HG03571 (cell line): ENCODE measurements at regions not wholly inside any gene's neighbourhood (a gene's known extent, or its start where the extent isn't known, plus 50 kb on each side); places are given as distances from the start of the nearest gene placed in this dataset.

Experiments used
- ATAC-seq: cut with Tn5 transposase; IDR thresholded peaks from one replicate; pipeline ENCODE4 v1.9.1; 2021; ENCODE audit not compliant: unreplicated experiment

DNA sequence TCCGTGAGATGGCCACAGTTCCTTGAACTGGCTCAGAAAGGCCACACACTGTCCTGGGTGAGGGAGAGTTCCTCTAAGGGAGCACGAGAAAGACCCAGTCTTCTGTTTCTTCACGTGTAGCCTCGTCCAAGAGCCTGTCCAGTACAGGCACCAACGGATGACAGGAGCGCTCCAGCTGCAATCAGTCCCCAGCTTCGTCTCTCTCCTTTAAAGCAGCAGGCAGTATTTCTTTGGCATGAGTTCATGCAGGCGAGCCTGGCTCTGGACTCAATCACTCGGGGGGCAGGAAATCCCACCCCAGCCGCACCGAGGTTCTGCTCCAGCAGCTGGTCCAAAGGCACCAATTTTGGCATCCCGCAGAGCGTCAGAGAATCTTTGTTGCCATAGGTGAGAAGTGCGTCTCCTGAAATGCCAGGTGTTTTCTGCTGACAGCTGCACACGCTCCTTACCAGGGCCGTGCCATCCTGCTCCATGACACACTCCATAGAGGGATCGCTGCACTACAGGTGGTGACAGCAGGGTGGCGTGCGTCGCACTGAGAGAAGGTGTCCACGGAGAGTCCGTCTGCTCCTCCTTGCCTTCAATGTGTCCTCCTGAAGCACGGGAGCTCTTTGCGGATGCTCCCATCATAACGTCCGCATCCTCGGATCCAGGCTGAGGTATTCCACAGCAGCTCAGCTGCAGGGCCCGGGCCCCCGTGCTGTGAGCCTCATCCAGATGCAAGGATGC is 59.6 kb upstream of the AFDN start:
- no peak for ATAC-seq

DNA sequence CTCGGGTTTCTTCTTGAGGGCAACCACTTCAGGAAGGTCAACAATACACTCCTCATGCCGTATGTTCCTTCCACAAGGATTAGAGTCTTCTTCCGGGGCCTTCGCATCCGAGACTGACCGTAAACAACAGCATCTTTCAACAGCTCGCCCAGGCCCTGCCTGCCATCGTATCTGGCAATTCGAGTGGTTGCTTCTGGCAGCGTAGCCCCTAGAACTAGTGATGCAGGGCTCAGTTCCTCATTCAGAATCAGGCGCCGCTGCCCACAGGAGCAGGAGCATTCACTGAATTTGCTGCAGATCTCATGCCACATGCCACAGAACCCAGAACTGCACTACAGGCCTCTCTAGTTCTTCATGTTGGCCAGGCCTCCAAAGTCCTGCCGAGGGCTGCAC is 59.0 kb upstream of the AFDN start:
- no peak for ATAC-seq

DNA sequence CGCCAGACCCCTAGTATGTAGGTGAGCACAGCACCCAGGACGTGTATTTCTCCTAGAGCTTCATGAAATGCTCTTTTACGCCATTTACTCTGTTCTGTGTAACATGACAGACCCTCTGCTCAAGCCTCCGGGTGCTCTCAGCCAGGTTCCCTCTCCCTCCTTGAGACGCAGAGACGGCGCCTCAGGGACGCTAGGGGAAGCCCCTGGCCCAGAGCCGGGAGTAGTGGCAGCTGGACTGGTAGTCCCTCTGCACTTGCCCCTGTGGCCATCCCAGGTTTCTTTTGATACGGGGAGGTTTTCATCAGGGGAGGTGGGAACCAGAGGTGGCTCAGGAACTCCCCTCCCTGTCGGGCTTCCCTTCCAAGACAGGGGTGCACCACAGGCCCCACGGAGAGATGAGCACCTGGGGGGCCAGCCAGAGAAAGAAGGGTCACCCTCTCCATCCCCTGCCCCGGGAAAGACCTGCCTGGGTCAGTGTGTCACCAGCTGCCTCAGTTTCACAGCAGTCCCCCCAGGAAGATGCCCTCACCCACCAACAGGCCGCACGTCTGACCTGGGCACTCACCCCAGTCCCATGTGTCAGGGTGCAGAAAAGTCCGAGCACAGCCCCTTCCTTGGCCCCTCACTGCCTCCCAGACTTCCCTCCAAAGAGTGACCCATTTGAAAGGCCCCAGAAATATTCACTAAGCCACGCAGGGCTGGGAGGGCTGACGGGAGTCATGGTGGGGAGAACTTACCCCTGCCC is 58.1 kb upstream of the AFDN start:
- ATAC-seq = no peak

DNA sequence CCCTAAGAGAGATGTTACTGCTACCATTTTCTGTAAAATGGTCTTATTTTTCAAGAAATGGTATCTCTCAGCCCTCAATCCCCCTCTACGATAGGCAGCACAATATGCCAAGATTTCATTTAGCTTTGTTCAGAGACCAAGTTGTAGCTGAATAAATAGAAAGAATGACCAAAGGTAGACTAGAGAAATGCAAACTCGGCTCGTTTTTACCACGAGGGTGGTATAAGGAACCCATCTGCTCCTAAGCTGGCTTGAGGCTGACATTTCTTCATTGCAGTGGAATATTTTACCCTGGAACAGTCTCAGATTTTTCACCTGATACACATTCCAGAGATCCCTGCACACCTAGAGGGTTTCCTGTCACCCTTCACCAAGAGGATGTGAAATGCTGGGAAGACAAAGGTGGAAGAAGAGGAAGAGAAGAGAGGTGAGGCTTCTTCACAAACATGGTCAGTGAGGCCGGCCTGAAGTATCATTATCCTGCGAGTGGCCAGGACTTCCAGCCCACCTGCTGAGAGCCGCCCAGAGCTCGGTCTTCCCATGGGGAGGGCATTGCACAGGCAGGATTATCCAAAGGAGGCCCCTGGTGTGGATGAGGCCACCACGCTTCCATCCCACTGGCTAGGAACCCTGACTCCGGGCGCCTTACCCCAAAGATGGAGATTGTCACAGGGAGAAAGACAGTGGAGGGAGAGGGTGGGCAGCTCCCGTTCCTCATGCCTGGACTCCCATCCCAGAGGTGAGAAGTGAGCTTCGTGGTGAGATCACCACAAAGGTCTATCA is 57.1 kb upstream of the AFDN start:
- no peak for ATAC-seq

DNA sequence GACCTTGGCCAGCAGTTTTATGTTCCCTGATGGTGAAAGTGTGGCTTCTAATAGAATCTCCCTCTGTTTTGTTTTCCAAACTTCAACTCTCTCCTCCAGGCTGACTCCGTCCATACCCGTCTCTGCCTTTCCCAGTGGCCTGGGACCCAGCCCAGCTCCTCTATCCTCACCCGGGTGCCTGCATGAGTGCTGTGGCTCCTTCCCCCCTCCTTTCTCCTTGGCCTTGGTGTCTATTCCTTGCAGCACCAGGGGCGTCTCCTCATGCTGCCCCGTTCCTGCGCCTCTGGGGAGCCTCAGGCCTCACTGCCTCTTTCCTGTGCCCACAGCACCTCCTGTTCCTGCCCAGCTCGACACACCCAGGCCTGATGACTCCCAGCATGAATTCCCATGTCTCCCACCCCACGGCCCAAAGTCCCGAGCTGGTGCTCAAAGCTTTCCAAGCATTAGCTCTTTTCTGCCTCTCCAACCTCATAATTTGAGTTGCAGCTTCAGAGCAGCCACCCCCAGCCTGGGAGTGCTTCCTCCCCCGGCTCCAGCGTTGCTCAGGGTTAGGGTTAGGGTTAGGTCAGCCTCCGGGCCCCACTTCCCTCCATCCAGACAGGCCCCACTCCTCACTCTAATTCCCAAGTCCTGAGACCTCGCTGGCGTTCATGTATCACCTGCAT is 56.3 kb upstream of the AFDN start:
- no peak for ATAC-seq

DNA sequence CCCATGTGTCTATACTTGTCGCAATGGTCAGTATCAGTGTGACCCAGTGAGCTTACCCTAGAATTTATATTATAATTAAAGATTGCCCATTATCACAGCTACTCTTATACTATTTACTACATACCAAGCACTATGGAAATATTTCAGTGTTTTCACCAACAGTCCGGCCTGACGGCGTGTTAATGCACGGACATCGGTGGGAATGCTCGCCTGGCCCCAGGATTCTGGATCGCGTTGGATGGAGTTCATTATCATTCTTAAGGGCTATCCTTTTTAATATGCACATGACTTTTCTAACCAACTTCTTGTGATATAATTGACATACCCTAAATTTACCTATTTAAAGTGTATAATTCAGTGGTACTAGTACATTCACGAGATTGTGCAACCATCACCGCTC is 51.8 kb upstream of the AFDN start:
- no peak for ATAC-seq

DNA sequence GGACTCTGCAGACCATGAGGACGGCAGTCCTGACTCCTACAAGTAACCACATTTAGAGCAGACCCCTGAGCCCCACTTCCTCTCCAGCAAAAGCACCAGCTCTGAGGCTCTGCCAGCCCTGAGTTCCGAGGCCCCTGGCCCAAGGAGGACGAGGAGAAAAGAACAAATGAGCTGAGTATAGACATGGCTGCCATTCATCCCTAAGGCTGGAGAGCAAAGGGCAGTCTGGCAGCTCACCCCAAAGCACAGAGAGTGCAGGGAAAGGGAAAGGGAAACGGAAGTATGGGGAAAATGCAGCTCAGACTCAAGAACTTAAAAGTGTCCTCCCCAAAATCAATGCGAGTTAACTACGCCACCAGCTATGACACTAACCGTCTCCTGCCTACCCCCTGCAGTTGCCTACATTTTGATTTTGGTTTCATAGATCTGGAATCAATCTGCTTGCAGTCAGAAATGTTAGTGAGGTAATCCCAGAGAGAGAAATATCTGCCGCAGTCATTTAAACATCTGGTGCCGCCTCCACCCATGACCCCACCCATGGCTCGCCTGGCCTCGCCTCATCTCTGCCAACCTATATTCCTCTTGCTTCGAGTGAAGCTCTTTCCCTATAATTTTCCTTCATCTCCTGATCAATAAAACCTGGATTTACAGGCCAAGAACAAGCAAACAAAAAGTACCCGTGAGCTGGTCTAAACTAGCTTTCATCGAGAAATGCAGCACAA is 49.6 kb upstream of the AFDN start:
- ATAC-seq = no peak
